ENCODE measurements at regions not wholly inside any gene's neighbourhood (a gene's known extent, or its start where the extent isn't known, plus 50 kb on each side); places are given as distances from the start of the nearest gene placed in this dataset.

DNA sequence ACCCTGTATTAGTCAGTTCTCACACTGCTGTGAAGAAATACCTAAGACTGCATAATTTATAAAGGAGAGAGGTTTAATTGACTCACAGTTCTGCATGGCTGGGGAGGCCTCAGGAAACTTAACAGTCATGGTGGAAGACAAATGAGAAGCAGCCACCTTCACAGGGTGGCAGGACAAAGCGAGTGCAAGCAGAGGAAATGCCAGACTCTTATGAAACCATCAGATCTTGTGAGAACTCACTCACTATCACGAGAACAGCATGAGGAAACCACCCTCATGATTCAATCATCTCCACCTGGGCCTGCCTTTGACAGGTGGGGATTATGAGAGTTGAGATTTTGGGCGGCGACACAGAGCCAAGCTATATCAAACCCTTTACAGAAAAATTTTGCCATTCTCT lies 722.4 kb downstream of the RAB28 start:
- no peak overlapping the region for H3K4me3 ChIP-seq
- no peak overlapping the region for H3K27ac ChIP-seq

GRCh38 chr4:12747154-12747553 lies 737.0 kb downstream of the RAB28 start:
- no peak overlapping the region for H3K27ac ChIP-seq
- H3K4me3 ChIP-seq = no peak overlapping the region

GRCh38 chr4:12746221-12746620 lies 737.9 kb downstream of the RAB28 start:
- Histone ChIP-seq H3K27ac (no peak overlapping the region), H3K4me3 (no peak overlapping the region)

- no peak overlapping the region for H3K27ac ChIP-seq
- H3K4me3 ChIP-seq = no peak overlapping the region
Observed at GRCh38 chr4:12734586-12734985, 749.6 kb downstream of the RAB28 start.

DNA sequence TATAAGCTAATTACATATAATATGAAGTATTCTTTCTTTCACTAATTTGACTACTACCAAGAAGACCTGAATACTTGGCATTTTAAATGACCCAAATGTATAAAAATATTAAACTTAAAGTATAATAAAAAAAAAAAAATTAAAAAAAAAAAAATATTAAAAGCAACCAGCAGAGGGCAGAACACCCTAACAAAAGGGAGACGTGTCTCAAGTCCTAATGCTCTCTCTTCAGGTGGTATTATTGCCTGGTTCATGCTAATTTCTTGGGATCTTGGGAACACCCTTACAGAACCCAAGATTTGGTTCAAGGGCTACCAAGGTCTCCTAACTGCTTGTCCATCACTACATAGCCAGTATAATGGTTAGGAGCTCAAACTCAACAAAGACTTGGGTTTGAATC lies 754.8 kb downstream of the RAB28 start:
- Histone ChIP-seq H3K27ac (no peak overlapping the region), H3K4me3 (no peak overlapping the region)

GRCh38 chr4:12724510-12724909 lies 759.6 kb downstream of the RAB28 start:
- Histone ChIP-seq H3K4me3 (no peak overlapping the region), H3K27ac (no peak overlapping the region)

DNA sequence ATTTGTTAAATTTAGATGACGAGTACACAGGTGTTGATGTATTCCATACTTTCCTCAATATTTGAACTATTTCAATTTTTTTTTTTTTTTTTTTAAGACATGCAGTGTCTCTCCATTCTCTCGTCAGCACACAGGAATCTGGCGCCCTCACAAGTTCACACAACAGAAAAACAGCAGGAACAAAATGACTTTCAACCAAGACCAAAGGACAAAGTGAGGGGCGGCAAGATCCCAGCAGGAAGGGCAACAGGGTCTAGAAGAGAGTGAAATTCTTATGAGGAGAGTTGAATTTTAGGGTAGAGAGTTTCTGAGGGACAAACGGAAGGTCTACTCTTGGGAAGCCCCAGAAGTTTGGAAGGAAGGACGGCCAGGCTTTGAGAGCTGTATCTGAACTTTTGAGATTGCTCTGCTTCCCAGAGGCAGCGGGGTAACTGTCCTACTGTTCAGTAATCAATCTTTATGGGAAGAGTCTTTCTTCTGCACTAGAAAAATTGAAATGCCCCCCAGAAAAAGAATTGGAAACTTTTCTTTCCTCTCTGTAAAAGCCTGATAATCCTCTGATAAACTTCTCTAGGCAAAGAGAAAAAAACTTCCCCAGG lies 760.2 kb downstream of the RAB28 start:
- no peak overlapping the region for H3K4me3 ChIP-seq

GRCh38 chr4:12716896-12717295 lies 767.2 kb downstream of the RAB28 start:
- Histone ChIP-seq H3K4me3 (no peak overlapping the region), H3K27ac (no peak overlapping the region)

More for the DNA sequence above, 760.2 kb downstream of the RAB28 start:
- H3K27ac ChIP-seq = no peak overlapping the region

DNA sequence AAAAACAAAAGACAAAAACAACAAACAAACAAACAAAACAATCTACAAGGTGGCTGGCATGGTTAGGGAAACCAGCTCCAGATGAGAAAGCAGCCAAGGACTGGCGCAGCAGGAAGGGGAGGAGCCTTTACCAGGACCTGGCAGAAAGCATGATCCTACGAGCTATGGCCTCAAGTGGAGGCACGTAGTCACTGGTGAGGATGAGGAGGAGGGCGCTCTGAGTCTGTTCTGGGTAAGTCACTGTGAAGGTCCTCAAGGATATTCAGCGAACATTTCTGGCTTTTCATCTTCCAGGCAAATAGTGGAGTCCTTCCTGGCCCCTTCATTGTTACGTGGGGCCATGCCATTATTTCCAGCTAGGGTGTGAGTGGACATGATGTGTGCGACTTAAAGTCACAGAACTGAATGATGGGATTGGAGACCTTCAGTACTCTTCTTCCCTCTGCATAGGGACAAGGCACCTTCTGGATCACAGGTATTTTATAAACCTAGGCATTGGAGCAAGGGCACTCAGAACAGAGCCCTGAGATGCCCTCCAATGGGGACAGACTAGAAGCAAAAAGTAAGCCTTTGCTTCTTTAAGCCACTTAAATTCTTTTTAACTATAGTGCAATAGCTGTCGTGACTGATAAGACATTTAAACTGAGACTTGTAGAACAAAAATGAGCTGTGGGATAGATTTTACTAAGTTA lies 771.3 kb downstream of the RAB28 start:
- no peak overlapping the region for H3K27ac ChIP-seq
- no peak overlapping the region for H3K4me3 ChIP-seq

DNA sequence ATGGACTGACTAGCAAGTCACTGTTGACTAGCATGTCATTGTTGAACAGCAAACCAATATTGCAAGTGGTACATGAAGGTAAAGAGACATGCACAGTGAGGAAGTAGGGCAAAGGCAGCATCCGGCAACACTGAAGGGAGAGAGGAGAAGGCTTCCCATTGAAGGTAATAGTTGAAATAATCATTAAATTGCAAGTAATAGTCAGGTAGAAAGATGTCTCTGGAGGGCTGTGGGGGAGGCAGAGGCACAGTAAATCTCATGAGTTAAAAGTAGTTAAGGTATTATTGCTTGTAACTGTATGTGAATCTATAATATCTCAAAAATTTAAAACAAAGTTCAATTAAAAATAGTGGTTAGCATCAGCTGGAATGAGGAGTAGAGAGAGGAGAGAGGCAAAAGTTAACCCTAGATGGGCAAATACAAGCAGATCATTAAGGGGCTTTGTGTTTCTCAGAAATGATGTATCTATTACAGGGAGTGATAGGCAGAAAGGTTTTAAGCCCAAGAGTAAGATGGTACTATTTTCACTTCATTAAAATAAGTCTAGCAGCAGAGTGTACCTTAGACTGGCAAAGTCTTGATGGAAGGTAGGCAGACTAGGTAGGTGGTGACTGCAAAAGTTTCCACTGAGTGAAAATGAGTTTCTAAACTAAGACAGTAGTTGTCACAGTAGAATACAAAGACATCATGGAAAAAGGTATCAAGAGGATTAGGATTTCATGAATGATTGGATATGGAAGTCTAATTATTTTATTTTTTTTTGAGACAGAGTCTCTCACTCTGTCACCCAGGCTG lies 776.6 kb downstream of the RAB28 start:
- no peak overlapping the region for H3K27ac ChIP-seq
- no peak overlapping the region for H3K4me3 ChIP-seq

GRCh38 chr4:12703036-12703435 lies 781.1 kb downstream of the RAB28 start:
- no peak overlapping the region for H3K4me3 ChIP-seq
- no peak overlapping the region for H3K27ac ChIP-seq

DNA sequence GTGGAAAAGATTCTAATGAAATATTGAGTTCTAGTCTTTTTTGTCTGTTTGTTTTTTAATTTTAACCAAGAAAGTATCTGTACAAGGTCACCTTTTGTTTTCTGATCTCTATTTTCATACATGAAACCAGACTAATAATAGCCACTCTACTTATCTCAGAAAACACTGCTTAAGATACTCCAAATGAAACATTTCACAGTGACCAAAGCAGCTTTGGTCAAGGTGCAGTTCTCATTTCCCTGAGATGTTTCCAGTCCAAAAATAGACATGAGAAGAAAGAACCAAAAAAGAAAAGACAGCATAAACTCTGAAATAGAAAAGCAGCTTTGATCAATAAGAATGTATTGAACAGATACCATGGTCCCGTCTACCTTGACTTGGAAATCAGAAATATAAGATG lies 782.8 kb downstream of the RAB28 start:
- Histone ChIP-seq H3K4me3 (no peak overlapping the region), H3K27ac (no peak overlapping the region)

- Histone ChIP-seq H3K27ac (no peak overlapping the region), H3K4me3 (no peak overlapping the region)
Observed at GRCh38 chr4:12697970-12698369, 786.2 kb downstream of the RAB28 start.

- Histone ChIP-seq H3K27ac (no peak overlapping the region), H3K4me3 (no peak overlapping the region)
Observed at GRCh38 chr4:12692815-12693214, 791.3 kb downstream of the RAB28 start.

GRCh38 chr4:12691168-12691567 lies 793.0 kb downstream of the RAB28 start:
- Histone ChIP-seq H3K4me3 (no peak overlapping the region), H3K27ac (no peak overlapping the region)

- no peak overlapping the region for H3K4me3 ChIP-seq
- H3K27ac ChIP-seq = no peak overlapping the region
Observed at GRCh38 chr4:12689457-12689856, 794.7 kb downstream of the RAB28 start.

- no peak overlapping the region for H3K4me3 ChIP-seq
- no peak overlapping the region for H3K27ac ChIP-seq
Observed at GRCh38 chr4:12679217-12679616, 804.9 kb downstream of the RAB28 start.

DNA sequence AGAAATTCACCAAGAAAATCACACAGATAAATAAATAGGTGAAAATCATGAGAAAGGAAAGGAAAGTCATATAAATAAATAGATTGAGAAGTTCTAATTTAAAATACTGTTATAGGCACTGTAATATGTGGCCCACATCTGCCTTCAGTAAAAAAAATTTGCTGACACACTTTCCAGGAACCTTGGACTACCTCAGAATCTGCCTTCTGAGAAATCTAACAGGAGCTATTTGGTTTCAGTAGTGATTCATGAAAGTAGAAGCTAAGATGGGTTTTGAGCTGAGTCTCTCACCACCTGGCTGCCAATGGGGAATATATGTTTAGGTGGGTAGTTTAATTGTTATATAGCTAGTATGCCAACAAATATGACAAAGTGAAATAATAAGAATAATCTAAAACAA lies 810.0 kb downstream of the RAB28 start:
- Histone ChIP-seq H3K27ac (no peak overlapping the region), H3K4me3 (no peak overlapping the region)

- H3K27ac ChIP-seq = no peak overlapping the region
Observed at GRCh38 chr4:12672303-12672702, 811.8 kb downstream of the RAB28 start.

DNA sequence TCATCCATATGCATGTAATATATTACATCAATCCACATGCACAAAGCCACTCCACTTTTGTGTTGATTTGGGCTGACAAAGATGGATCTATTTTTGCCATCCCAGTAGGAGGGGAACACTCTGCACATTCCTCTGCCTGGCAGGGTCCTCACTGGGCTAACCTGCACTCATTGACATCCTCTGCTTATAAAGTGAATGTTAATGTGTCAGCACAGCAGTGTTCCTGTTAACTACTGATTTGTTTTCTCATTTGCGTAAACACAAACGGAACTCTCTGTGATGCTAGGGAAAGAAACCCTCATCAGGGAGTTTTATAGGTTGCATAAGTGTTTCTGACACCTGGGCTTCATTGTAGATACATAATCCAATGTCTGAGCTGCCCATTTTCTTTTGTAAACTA lies 826.0 kb downstream of the RAB28 start:
- Histone ChIP-seq H3K4me3 (no peak overlapping the region), H3K27ac (no peak overlapping the region)

More at GRCh38 chr4:12672303-12672702, 811.8 kb downstream of the RAB28 start:
- no peak overlapping the region for H3K4me3 ChIP-seq

- Histone ChIP-seq H3K27ac (no peak overlapping the region), H3K4me3 (no peak overlapping the region)
Observed at GRCh38 chr4:12651876-12652275, 832.3 kb downstream of the RAB28 start.

Measured in skin epidermis (tissue), 12 donors.